SH-SY5Y (cell line): ENCODE measurements at regions not wholly inside any gene's neighbourhood (a gene's known extent, or its start where the extent isn't known, plus 50 kb on each side); places are given as distances from the start of the nearest gene placed in this dataset.

Source experiments
- GATA2 ChIP-seq: IDR thresholded peaks from 2 replicates; pipeline ENCODE4 v1.6.1; 2011; ENCODE audit warnings: mild to moderate bottlenecking, low read depth, low read length
- GATA3 ChIP-seq: IDR thresholded peaks from 2 replicates; pipeline ENCODE4 v1.6.1; 2011; ENCODE audit warnings: low read depth, mild to moderate bottlenecking, low read length, moderate library complexity

DNA sequence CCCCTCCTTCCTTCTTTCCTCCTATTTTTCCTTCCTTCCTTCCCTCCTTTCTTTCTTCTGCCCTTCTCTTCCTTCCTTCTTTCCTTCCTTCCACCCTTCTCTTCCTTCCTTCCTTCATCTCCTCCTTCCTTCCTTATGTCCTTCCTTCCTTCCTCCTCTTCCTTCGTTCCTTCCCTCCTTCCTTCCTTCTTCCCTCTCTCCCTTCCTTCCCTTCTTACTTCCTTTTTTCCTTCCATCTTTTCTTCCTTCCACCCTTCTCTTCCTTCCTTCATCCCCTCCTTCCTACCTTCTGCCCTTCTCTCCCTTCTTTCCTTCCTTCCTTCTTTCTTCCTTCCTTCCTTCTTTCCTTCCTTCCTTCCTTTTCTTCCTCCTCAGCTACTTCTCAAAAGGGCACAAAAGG, 287.3 kb upstream of the ZNF507 start:
- no peak for TF ChIP-seq GATA2
- no peak for TF ChIP-seq GATA3
